Tibial nerve (tissue), 3 donors: ENCODE measurements at regions not wholly inside any gene's neighbourhood (a gene's known extent, or its start where the extent isn't known, plus 50 kb on each side); places are given as distances from the start of the nearest gene placed in this dataset.

Experiments used
- EP300 ChIP-seq, 2 donors: sonication (generic); formaldehyde crosslinking; IDR thresholded peaks; one replicate each; pipeline ENCODE4 v1.6.1; 2017; ENCODE audit warnings: antibody characterized with exemption in 2 of 2, mild to moderate bottlenecking in 1 of 2
- POLR2A ChIP-seq, 2 donors: fragments of 450-650 bp; IDR thresholded peaks; one replicate each; pipeline ENCODE4 v1.6.1; 2017; ENCODE audit warnings: antibody characterized with exemption in 2 of 2, mild to moderate bottlenecking in 2 of 2, moderate library complexity in 2 of 2

DNA sequence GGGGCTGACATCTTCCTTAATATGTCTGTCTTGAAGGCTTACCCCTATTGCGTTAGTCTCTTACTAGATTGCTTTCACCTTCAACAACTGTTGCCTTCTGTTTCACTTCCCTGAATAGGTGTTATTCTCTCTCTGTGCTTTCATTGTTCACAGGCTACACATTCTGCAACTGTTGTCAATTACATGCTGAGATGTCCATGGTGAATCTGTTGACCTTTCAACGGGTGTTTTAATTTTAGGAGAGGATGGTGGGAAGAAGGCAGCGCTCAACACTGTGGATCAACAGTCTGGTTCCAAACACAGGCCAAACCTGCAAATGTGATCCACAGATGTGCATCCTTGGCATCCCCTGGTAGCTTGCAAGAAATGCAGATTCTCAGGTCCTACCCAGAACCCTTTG lies 101.9 kb downstream of the DACT1 start:
- TF ChIP-seq EP300 (IDR thresholded peaks at IDR 0.05) (no peak), POLR2A (IDR thresholded peaks at IDR 0.05) (no peak)
